Activated T-helper 9 cell treated with anti-CD3 and anti-CD28 coated beads, Interleukin-2, amount 50 U/mL, for 16 hours (primary cell): ENCODE measurements at regions not wholly inside any gene's neighbourhood (a gene's known extent, or its start where the extent isn't known, plus 50 kb on each side); places are given as distances from the start of the nearest gene placed in this dataset.

Experiments used
- DNase-seq: peaks from one replicate; pipeline ENCODE4 v3.0.0-alpha.2; 2020; ENCODE audit warnings: low read depth

GRCh38 chr6:98717322-98717877 is 117.0 kb upstream of the POU3F2 start:
- DNase-seq, result no peak

GRCh38 chr6:98717988-98718387 is 116.4 kb upstream of the POU3F2 start:
- DNase-seq, result no peak

- no peak for DNase-seq
Observed at GRCh38 chr6:98724537-98724936, 109.8 kb upstream of the POU3F2 start.

GRCh38 chr6:98747273-98747672 is 87.1 kb upstream of the POU3F2 start:
- DNase-seq, result no peak

GRCh38 chr6:98747960-98748359 is 86.4 kb upstream of the POU3F2 start:
- DNase-seq, result no peak

- no peak for DNase-seq
Observed at GRCh38 chr6:98759459-98759858, 74.9 kb upstream of the POU3F2 start.

- DNase-seq, result no peak
Observed at GRCh38 chr6:98764373-98764911, 69.9 kb upstream of the POU3F2 start.

GRCh38 chr6:98769546-98769945 is 64.8 kb upstream of the POU3F2 start:
- no peak for DNase-seq

- DNase-seq, result no peak
Observed at GRCh38 chr6:98775205-98775604, 59.2 kb upstream of the POU3F2 start.

GRCh38 chr6:98777762-98778161 is 56.6 kb upstream of the POU3F2 start:
- no peak for DNase-seq

GRCh38 chr6:98779618-98780017 is 54.8 kb upstream of the POU3F2 start:
- DNase-seq, result no peak

GRCh38 chr6:98782772-98783171 is 51.6 kb upstream of the POU3F2 start:
- DNase-seq, result no peak

- DNase-seq, result no peak
Observed at GRCh38 chr6:98783578-98783977, 50.8 kb upstream of the POU3F2 start.
